ENCODE measurements at regions not wholly inside any gene's neighbourhood (a gene's known extent, or its start where the extent isn't known, plus 50 kb on each side); places are given as distances from the start of the nearest gene placed in this dataset.

DNA sequence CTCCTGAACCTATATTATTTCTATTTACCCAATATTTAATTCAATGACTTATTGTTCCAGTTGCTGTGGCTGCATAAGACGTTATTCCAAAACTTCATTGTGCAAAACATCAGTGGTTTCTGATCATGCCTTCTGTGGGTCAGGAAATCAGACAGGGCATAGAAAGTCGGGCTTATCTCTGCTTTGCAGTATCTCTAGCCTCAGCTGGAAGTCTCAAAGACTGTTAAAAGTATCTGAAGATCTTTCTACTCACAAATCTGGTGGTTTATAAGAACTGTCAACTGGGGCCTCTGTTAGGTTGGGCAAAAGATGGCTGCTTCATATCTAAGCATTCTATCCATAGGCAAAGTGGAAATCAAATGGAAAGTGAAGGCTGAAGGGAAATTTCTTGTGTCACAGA, 687.7 kb upstream of the ARRDC3 start (continued):
- no peak for TF ChIP-seq CTCF (conservative IDR thresholded peaks at IDR 0.05; ENCODE audit: low read depth in 2 of 2)
- TF ChIP-seq, protein P1, sequence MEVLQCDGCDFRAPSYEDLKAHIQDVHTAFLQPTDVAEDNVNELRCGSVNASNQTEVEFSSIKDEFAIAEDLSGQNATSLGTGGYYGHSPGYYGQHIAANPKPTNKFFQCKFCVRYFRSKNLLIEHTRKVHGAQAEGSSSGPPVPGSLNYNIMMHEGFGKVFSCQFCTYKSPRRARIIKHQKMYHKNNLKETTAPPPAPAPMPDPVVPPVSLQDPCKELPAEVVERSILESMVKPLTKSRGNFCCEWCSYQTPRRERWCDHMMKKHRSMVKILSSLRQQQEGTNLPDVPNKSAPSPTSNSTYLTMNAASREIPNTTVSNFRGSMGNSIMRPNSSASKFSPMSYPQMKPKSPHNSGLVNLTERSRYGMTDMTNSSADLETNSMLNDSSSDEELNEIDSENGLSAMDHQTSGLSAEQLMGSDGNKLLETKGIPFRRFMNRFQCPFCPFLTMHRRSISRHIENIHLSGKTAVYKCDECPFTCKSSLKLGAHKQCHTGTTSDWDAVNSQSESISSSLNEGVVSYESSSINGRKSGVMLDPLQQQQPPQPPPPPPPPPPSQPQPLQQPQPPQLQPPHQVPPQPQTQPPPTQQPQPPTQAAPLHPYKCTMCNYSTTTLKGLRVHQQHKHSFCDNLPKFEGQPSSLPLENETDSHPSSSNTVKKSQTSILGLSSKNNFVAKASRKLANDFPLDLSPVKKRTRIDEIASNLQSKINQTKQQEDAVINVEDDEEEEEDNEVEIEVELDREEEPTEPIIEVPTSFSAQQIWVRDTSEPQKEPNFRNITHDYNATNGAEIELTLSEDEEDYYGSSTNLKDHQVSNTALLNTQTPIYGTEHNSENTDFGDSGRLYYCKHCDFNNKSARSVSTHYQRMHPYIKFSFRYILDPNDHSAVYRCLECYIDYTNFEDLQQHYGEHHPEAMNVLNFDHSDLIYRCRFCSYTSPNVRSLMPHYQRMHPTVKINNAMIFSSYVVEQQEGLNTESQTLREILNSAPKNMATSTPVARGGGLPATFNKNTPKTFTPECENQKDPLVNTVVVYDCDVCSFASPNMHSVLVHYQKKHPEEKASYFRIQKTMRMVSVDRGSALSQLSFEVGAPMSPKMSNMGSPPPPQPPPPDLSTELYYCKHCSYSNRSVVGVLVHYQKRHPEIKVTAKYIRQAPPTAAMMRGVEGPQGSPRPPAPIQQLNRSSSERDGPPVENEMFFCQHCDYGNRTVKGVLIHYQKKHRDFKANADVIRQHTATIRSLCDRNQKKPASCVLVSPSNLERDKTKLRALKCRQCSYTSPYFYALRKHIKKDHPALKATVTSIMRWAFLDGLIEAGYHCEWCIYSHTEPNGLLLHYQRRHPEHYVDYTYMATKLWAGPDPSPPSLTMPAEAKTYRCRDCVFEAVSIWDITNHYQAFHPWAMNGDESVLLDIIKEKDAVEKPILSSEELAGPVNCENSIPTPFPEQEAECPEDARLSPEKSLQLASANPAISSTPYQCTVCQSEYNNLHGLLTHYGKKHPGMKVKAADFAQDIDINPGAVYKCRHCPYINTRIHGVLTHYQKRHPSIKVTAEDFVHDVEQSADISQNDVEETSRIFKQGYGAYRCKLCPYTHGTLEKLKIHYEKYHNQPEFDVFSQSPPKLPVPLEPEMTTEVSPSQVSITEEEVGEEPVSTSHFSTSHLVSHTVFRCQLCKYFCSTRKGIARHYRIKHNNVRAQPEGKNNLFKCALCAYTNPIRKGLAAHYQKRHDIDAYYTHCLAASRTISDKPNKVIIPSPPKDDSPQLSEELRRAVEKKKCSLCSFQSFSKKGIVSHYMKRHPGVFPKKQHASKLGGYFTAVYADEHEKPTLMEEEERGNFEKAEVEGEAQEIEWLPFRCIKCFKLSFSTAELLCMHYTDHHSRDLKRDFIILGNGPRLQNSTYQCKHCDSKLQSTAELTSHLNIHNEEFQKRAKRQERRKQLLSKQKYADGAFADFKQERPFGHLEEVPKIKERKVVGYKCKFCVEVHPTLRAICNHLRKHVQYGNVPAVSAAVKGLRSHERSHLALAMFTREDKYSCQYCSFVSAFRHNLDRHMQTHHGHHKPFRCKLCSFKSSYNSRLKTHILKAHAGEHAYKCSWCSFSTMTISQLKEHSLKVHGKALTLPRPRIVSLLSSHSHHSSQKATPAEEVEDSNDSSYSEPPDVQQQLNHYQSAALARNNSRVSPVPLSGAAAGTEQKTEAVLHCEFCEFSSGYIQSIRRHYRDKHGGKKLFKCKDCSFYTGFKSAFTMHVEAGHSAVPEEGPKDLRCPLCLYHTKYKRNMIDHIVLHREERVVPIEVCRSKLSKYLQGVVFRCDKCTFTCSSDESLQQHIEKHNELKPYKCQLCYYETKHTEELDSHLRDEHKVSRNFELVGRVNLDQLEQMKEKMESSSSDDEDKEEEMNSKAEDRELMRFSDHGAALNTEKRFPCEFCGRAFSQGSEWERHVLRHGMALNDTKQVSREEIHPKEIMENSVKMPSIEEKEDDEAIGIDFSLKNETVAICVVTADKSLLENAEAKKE (CRISPR knock-in tag; IDR thresholded peaks at IDR 0.05), result no peak

DNA sequence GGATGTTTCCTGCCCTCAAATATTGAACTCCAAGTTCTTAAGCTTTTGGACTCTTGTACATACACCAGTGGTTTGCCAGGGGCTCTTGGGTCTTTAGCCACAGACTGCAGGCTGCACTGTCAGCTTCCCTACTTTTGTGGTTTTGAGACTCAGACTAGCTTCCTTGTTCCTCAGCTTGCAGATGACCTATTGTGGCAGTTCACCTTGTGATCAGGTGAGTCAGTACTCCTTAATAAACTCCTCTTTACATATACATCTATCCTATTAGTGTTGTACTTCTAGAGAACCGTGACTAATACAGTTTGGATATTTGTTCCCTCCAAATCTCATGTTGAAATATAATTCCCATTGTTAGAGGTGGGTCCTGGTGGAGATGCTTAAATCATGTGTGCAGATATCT, 681.9 kb upstream of the ARRDC3 start:
- no peaks in the 10 kb centered on the region for H3K4me1 Mint-ChIP-seq
- TF ChIP-seq NANOG (IDR thresholded peaks at IDR 0.05; ENCODE audit: borderline replicate concordance) (no peak), REST (IDR thresholded peaks at IDR 0.05; ENCODE audit: unreplicated experiment) (no peak), ZNF331 (CRISPR knock-in tag; IDR thresholded peaks at IDR 0.05; ENCODE audit: low read depth) (no peak), STAT1 (IDR thresholded peaks at IDR 0.05; ENCODE audit: unreplicated experiment) (no peak), EZH2phosphoT487 (IDR thresholded peaks at IDR 0.05; ENCODE audit: unreplicated experiment) (no peak), ZNF114 (CRISPR knock-in tag; IDR thresholded peaks at IDR 0.05) (no peak), JUNB (IDR thresholded peaks at IDR 0.05; ENCODE audit: unreplicated experiment) (no peak)

More for the DNA sequence above, 681.9 kb upstream of the ARRDC3 start:
- Histone ChIP-seq H3K36me3 (ENCODE audit: insufficient read depth) (peaks cover 13% of the 10 kb centered on the region), H3K9me2 (ENCODE audit: insufficient read depth) (peaks cover 22% of the 10 kb centered on the region), H3K27ac (ENCODE audit: low read depth) (no peak overlapping the region), H3K4me3 (no peak overlapping the region), H3K27me3 (ENCODE audit: insufficient read depth) (no peaks in the 10 kb centered on the region), H2AFZ (no peak overlapping the region), H3K4me2 (no peak overlapping the region), H3F3A (replicated peaks; ENCODE audit: low read depth) (no peaks in the 10 kb centered on the region), H3K79me2 (replicated peaks; ENCODE audit: insufficient read depth) (no peaks in the 10 kb centered on the region), H3K4me1 (ENCODE audit: insufficient read depth) (no peaks in the 10 kb centered on the region), H4K20me1 (replicated peaks; ENCODE audit: insufficient read depth) (no peaks in the 10 kb centered on the region)
- H3K27ac Mint-ChIP-seq, result no peak overlapping the region
- no peak overlapping the region for H3K4me3 Mint-ChIP-seq
- peaks cover 35% of the 10 kb centered on the region for H3K36me3 Mint-ChIP-seq (ENCODE audit: low read depth)
- H3K9me3 Mint-ChIP-seq, result peaks cover 37% of the 10 kb centered on the region
- ATAC-seq (no peak), DNase-seq (ENCODE audit: low spot score) (no peak)
- no peaks in the 10 kb centered on the region for H3K27me3 Mint-ChIP-seq (ENCODE audit: insufficient read depth, low read depth, poor library complexity)

Measured in GM23338 (cell line).